ENCODE measurements at regions not wholly inside any gene's neighbourhood (a gene's known extent, or its start where the extent isn't known, plus 50 kb on each side); places are given as distances from the start of the nearest gene placed in this dataset.

GRCh38 chr9:30382271-30382670 lies 2002.2 kb upstream of the ACO1 start:
- no peak overlapping the region for H2BK12ac ChIP-seq (ENCODE audit: insufficient read length, low read depth, low read length)
- H3K9me3 Mint-ChIP-seq: no peaks in the 10 kb centered on the region
- no peaks in the 10 kb centered on the region for H3K9me3 ChIP-seq (ENCODE audit: control insufficient read depth, low read depth, low read length)
- H3K23me2 ChIP-seq (ENCODE audit: insufficient read length, low read depth, low read length, poor library complexity, severe bottlenecking): no peaks in the 10 kb centered on the region
- no peak overlapping the region for H3K27ac Mint-ChIP-seq
- no peak overlapping the region for H2BK120ac ChIP-seq (ENCODE audit: low read depth, low read length, poor library complexity, severe bottlenecking)
- H3K4me1 ChIP-seq (ENCODE audit: insufficient read depth, low read length): no peaks in the 10 kb centered on the region
- no peak overlapping the region for H2AFZ ChIP-seq (ENCODE audit: low read length)
- H3K14ac ChIP-seq (ENCODE audit: insufficient read depth, low read length): no peak overlapping the region
- H4K91ac ChIP-seq (ENCODE audit: insufficient read length, low read depth, low read length): no peak overlapping the region
- H2BK15ac ChIP-seq (ENCODE audit: low read depth, low read length): no peak overlapping the region; the same call in 1 of the 2 replicates
- no peaks in the 10 kb centered on the region for H4K20me1 ChIP-seq (ENCODE audit: control insufficient read depth, insufficient read depth, insufficient read length)
- no peaks in the 10 kb centered on the region for H3K4me1 Mint-ChIP-seq
- no peaks in the 10 kb centered on the region for H3K79me1 ChIP-seq (ENCODE audit: insufficient read depth, low read depth, low read length, poor library complexity, severe bottlenecking)
- no peak overlapping the region for H3T11ph ChIP-seq (ENCODE audit: low read length)
- H3K9ac ChIP-seq (ENCODE audit: extremely low read depth, insufficient read length, low read length): no peak overlapping the region
- H3K4me2 ChIP-seq (ENCODE audit: insufficient read depth, insufficient read length, low read length): no peak overlapping the region
- H2BK5ac ChIP-seq (ENCODE audit: insufficient read length, low read length): no peak overlapping the region
- no peak overlapping the region for H3K56ac ChIP-seq (ENCODE audit: insufficient read length, low read depth, low read length)
- no peak overlapping the region for H4K8ac ChIP-seq (replicated peaks; ENCODE audit: insufficient read length, low read depth, low read length)
- H4K5ac ChIP-seq (ENCODE audit: insufficient read length, low read depth, low read length): no peak overlapping the region
- no peak for TF ChIP-seq CTCF (conservative IDR thresholded peaks at IDR 0.05)
- no peak for DNase-seq
- no peaks in the 10 kb centered on the region for H3K36me3 Mint-ChIP-seq (ENCODE audit: insufficient read depth in 1 of 3, low read depth in 3 of 3)
- no peak overlapping the region for H3K18ac ChIP-seq (ENCODE audit: insufficient read length, low read depth, low read length)
- WGBS (ENCODE audit: extremely low coverage, insufficient read length, low lambda C conversion rate): no CpG with 5 or more reads among the region's 2 CpGs
- no peak overlapping the region for H3K4me3 Mint-ChIP-seq
- no peaks in the 10 kb centered on the region for H3K79me2 ChIP-seq (ENCODE audit: insufficient read depth, low read length)
- no peak overlapping the region for H2AK5ac ChIP-seq (ENCODE audit: insufficient read length, low read length)
- no peak overlapping the region for H3K27ac ChIP-seq (ENCODE audit: insufficient read length, low read depth, low read length)
- no peak overlapping the region for H2BK20ac ChIP-seq (ENCODE audit: low read depth, low read length, poor library complexity, severe bottlenecking)
- H3K27me3 Mint-ChIP-seq (ENCODE audit: low read depth): no peaks in the 10 kb centered on the region
- no peak overlapping the region for H3K23ac ChIP-seq (ENCODE audit: insufficient read length, low read depth, low read length)
- H3K27me3 ChIP-seq (ENCODE audit: insufficient read depth, low read length): no peaks in the 10 kb centered on the region
- no peak overlapping the region for H3K4ac ChIP-seq (ENCODE audit: low read depth, low read length)

Measured in H9 (cell line).